Osteoblast (primary cell): ENCODE measurements at regions not wholly inside any gene's neighbourhood (a gene's known extent, or its start where the extent isn't known, plus 50 kb on each side); places are given as distances from the start of the nearest gene placed in this dataset.

Experiments used
- DNase-seq: peaks from one replicate; pipeline ENCODE4 v3.0.0; 2011; ENCODE audit warnings: low spot score, mixed read lengths; ENCODE audit not compliant: insufficient read length; ENCODE audit errors: missing footprints
- H2AFZ ChIP-seq: 2 replicates; pipeline ENCODE4 v1.6.0; 2011; ENCODE audit warnings: mild to moderate bottlenecking, low read length
- H3K27ac ChIP-seq: 2 replicates; pipeline ENCODE4 v1.5.1; 2011; ENCODE audit warnings: mild to moderate bottlenecking, low read depth, low read length, moderate library complexity
- H3K27me3 ChIP-seq: 2 replicates; pipeline ENCODE4 v1.6.0; 2012; ENCODE audit warnings: mild to moderate bottlenecking, control low read depth, inconsistent platforms, low read length, moderate library complexity; ENCODE audit not compliant: insufficient read depth
- H3K36me3 ChIP-seq: 2 replicates; pipeline ENCODE4 v1.5.1; 2011; ENCODE audit warnings: mild to moderate bottlenecking, low read length, control low read depth, moderate library complexity; ENCODE audit not compliant: insufficient read depth
- H3K4me1 ChIP-seq: 2 replicates; pipeline ENCODE4 v1.5.1; 2011; ENCODE audit warnings: mild to moderate bottlenecking, low read length, control low read depth, moderate library complexity; ENCODE audit not compliant: insufficient read depth
- H3K4me2 ChIP-seq: 2 replicates; pipeline ENCODE4 v1.6.0; 2011; ENCODE audit warnings: mild to moderate bottlenecking, low read length; ENCODE audit not compliant: insufficient read depth
- H3K4me3 ChIP-seq: fragments of 200-600 bp; sonication (generic); 3 replicates; pipeline ENCODE4 v1.5.1; 2012; ENCODE audit warnings: mild to moderate bottlenecking, low read length, inconsistent platforms; ENCODE audit not compliant: insufficient read depth
- H3K79me2 ChIP-seq: 2 replicates; pipeline ENCODE4 v1.6.0; 2012; ENCODE audit warnings: mild to moderate bottlenecking, low read length, control low read depth, inconsistent platforms; ENCODE audit not compliant: insufficient read depth
- H3K9me3 ChIP-seq: 2 replicates; pipeline ENCODE4 v1.5.1; 2011; ENCODE audit warnings: low read depth, low read length, control low read depth
- H4K20me1 ChIP-seq: 2 replicates; pipeline ENCODE4 v1.6.0; 2012; ENCODE audit warnings: mild to moderate bottlenecking, low read length, control low read depth; ENCODE audit not compliant: insufficient read depth
- CTCF ChIP-seq: IDR thresholded peaks from 2 replicates; pipeline ENCODE4 v1.5.1; 2011; ENCODE audit warnings: mild to moderate bottlenecking, low read depth, low read length, moderate library complexity; ENCODE audit errors: extremely low read depth

GRCh38 chr10:4645836-4646235 lies 180.2 kb upstream of the AKR1E2 start:
- H3K36me3 ChIP-seq: no peaks in the 10 kb centered on the region
- H3K9me3 ChIP-seq: no peaks in the 10 kb centered on the region
- no peaks in the 10 kb centered on the region for H3K79me2 ChIP-seq
- H3K27ac ChIP-seq: no peak overlapping the region
- H2AFZ ChIP-seq: no peak overlapping the region
- no peak for DNase-seq
- no peaks in the 10 kb centered on the region for H4K20me1 ChIP-seq
- no peak overlapping the region for H3K4me3 ChIP-seq
- H3K4me2 ChIP-seq: no peak overlapping the region
- H3K27me3 ChIP-seq: no peaks in the 10 kb centered on the region
- TF ChIP-seq CTCF: no peak
- H3K4me1 ChIP-seq: peaks cover 18% of the 10 kb centered on the region

- no peak overlapping the region for H3K4me2 ChIP-seq
Measured at GRCh38 chr10:4643471-4643870, 182.5 kb upstream of the AKR1E2 start.

GRCh38 chr10:4639960-4640359 lies 186.0 kb upstream of the AKR1E2 start:
- H3K36me3 ChIP-seq: no peaks in the 10 kb centered on the region
- no peak for TF ChIP-seq CTCF
- no peaks in the 10 kb centered on the region for H3K9me3 ChIP-seq
- H4K20me1 ChIP-seq: no peaks in the 10 kb centered on the region
- H3K4me3 ChIP-seq: no peak overlapping the region
- no peak overlapping the region for H2AFZ ChIP-seq
- no peak overlapping the region for H3K27ac ChIP-seq
- H3K79me2 ChIP-seq: no peaks in the 10 kb centered on the region
- H3K4me2 ChIP-seq: no peak overlapping the region
- no peaks in the 10 kb centered on the region for H3K4me1 ChIP-seq
- DNase-seq: no peak
- H3K27me3 ChIP-seq: no peaks in the 10 kb centered on the region

More at GRCh38 chr10:4643471-4643870, 182.5 kb upstream of the AKR1E2 start:
- Histone ChIP-seq H4K20me1 (no peaks in the 10 kb centered on the region), H3K36me3 (no peaks in the 10 kb centered on the region), H3K27me3 (no peaks in the 10 kb centered on the region), H3K4me3 (no peak overlapping the region), H2AFZ (no peak overlapping the region), H3K27ac (no peak overlapping the region), H3K79me2 (no peaks in the 10 kb centered on the region), H3K4me1 (peaks cover 9% of the 10 kb centered on the region), H3K9me3 (no peaks in the 10 kb centered on the region)
- no peak for TF ChIP-seq CTCF
- no peak for DNase-seq

GRCh38 chr10:4638099-4638498 lies 187.9 kb upstream of the AKR1E2 start:
- H3K36me3 ChIP-seq: no peaks in the 10 kb centered on the region
- H3K4me1 ChIP-seq: no peaks in the 10 kb centered on the region
- H3K4me3 ChIP-seq: no peak overlapping the region
- H3K27ac ChIP-seq: no peak overlapping the region
- H3K79me2 ChIP-seq: no peaks in the 10 kb centered on the region
- H3K4me2 ChIP-seq: no peak overlapping the region
- H4K20me1 ChIP-seq: no peaks in the 10 kb centered on the region
- no peaks in the 10 kb centered on the region for H3K27me3 ChIP-seq
- H2AFZ ChIP-seq: no peak overlapping the region
- no peak for TF ChIP-seq CTCF
- no peak for DNase-seq
- H3K9me3 ChIP-seq: no peaks in the 10 kb centered on the region
